NCI-H2107 treated with DMSO at 0.1 percent for 48 hours (cell line): ENCODE measurements at regions not wholly inside any gene's neighbourhood (a gene's known extent, or its start where the extent isn't known, plus 50 kb on each side); places are given as distances from the start of the nearest gene placed in this dataset.

Experiments
- DNase-seq: peaks from one replicate; lab custom pipeline; 2025; ENCODE audit not compliant: unreplicated experiment; lab: John Stamatoyannopoulos, UW

GRCh38 chr5:8945972-8946371, 599.9 kb downstream of the SEMA5A start:
- DNase-seq: no peak

DNA sequence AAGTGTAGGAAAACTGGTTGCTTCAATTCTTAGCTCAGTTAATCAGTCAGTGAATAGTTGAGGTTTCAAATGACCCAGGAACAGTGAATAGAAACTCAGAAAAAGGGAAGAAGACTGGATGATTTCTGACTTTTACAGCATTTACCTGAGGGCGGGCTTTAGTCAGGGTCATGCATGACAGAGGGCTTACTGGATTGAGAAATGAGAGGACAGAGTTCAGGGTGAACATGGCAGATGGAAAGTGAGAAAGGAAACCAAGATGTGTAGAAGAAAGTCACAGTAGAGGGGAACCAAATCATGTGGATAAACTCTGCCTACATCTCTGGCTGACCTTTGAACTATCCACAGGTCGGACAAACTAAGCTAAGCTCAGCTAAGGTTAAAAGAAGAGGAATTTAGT, 596.0 kb downstream of the SEMA5A start:
- DNase-seq: no peak

- no peak for DNase-seq
These were observed 593.7 kb downstream of the SEMA5A start for GRCh38 chr5:8952147-8952546.

GRCh38 chr5:8953016-8953415, 592.9 kb downstream of the SEMA5A start:
- DNase-seq: no peak

- no peak for DNase-seq
These were observed 591.9 kb downstream of the SEMA5A start for GRCh38 chr5:8953911-8954438.

DNA sequence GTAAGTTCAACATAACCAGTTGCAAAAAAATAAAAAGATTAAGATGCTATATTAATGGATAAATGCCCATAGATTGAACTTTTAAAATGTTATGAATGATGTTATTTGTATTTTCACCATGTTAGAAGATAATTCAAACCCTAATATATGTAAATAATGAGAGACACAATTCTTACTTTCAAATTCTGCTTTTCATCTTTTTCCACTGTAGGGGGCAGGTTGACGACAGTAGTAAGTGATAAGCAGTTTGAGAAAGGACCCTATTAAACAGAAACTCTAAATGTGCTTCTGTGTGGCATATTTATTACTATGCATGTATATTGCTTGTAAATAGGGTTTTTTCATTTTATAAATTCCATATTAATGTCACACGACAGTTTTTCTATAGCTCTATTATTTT, 591.1 kb downstream of the SEMA5A start:
- DNase-seq: no peak

DNA sequence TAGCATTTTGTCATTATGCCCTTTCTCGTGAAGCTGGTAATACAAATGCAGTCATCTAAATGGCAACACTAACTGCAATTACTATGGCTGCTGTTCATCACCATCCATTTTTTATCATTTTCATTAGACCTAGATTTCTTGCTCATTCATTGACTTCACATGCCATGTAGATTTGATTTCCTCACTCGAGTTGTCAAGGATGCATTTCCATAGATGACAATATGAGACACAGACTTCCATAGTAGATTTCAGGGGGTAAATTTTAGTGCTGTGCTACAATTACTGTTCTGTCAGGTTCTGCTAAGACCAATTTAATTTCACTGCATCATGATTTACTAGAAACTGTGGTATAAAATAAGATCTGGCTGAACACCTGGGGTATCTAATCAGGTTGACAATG, 589.2 kb downstream of the SEMA5A start:
- no peak for DNase-seq

GRCh38 chr5:8958602-8959001, 587.3 kb downstream of the SEMA5A start:
- DNase-seq: no peak

GRCh38 chr5:8961219-8961618, 584.7 kb downstream of the SEMA5A start:
- no peak for DNase-seq

- no peak for DNase-seq
These were observed 583.9 kb downstream of the SEMA5A start for GRCh38 chr5:8961956-8962355.

- no peak for DNase-seq
These were observed 564.9 kb downstream of the SEMA5A start for GRCh38 chr5:8981016-8981415.

DNA sequence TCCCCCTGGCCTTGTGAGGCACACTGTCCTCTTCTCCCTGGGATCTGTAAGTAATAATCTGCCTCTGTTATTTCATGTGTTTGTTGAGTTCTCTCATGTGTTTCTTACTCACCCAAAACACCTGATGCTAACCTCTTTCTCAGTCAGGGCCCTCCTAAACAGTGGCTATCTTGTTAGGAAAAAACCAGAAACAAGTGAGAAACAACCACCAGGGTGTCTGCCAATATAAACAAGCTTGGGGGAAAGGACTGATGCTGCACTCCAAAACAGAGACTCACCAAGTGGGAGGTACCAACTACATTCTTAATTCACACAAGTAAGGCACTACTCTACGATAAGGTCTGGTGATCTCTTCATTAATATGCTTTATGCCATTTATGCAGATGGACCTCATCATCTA, 564.4 kb downstream of the SEMA5A start:
- DNase-seq: no peak

DNA sequence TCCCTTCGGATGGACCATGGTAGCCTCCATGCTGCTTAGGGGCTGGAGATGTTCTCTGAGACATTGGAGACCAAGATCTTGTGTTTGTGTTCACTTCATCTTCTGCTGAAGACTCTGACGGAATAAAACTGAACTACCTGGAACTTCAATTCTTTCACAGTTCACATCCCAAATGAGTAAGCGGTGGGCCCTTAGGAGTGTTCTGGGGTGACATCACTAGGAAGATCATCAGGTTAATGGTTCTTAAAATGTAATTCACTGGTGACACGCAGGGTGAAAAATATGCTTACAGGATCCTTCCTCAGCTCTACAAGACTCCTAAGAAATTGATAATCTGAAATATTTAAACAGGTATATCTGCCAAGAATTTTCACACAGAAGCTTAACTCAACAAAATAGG, 561.5 kb downstream of the SEMA5A start:
- DNase-seq: no peak
